Stimulated activated memory B cell treated with anti-CD40 and anti-IgM and Interleukin-4, amounts not matched to agents 10 μg/mL and 1 μg/mL and 100 μg/mL, for 72 hours (primary cell): ENCODE measurements at regions not wholly inside any gene's neighbourhood (a gene's known extent, or its start where the extent isn't known, plus 50 kb on each side); places are given as distances from the start of the nearest gene placed in this dataset.
A peak's percentile ranks its signal among the peaks of the same experiment; 100 is the strongest.

Experiments used
- ATAC-seq: fragments of 150-1000 bp; cut with Tn5 transposase; 2 replicates; pipeline ENCODE4 v1.10.0; 2021
- H3K27ac Mint-ChIP-seq: one replicate; pipeline ENCODE4 v1.8.0; 2022; ENCODE audit warnings: mild to moderate bottlenecking, mixed read lengths
- H3K27me3 Mint-ChIP-seq: one replicate; pipeline ENCODE4 v1.8.0; 2022; ENCODE audit warnings: mixed read lengths
- H3K36me3 Mint-ChIP-seq: one replicate; pipeline ENCODE4 v1.8.0; 2022; ENCODE audit warnings: mixed read lengths
- H3K4me1 Mint-ChIP-seq: one replicate; pipeline ENCODE4 v1.8.0; 2022; ENCODE audit warnings: mixed read lengths
- H3K4me3 Mint-ChIP-seq: one replicate; pipeline ENCODE4 v1.8.0; 2022; ENCODE audit warnings: mild to moderate bottlenecking, moderate library complexity, mixed read lengths
- H3K9me3 Mint-ChIP-seq: one replicate; pipeline ENCODE4 v1.8.0; 2022; ENCODE audit warnings: mixed read lengths

GRCh38 chr2:74772046-74772445 is 61.9 kb upstream of the HK2 start:
- Mint-ChIP-seq H3K27me3 (no peaks in the 10 kb centered on the region), H3K9me3 (no peaks in the 10 kb centered on the region), H3K36me3 (no peaks in the 10 kb centered on the region), H3K4me1 (peaks cover 4% of the 10 kb centered on the region), H3K27ac (no peak overlapping the region), H3K4me3 (no peak overlapping the region)
- ATAC-seq = no peak

- Mint-ChIP-seq H3K27ac (peak overlapping the region; percentile 74), H3K9me3 (no peaks in the 10 kb centered on the region), H3K4me1 (peaks cover 17% of the 10 kb centered on the region), H3K27me3 (no peaks in the 10 kb centered on the region), H3K36me3 (no peaks in the 10 kb centered on the region), H3K4me3 (peak overlapping the region; percentile 63)
- ATAC-seq = peak; percentile 88
Observed at GRCh38 chr2:74777161-74777900, 56.6 kb upstream of the HK2 start.

- H3K4me1 Mint-ChIP-seq = peaks cover 17% of the 10 kb centered on the region
- H3K4me3 Mint-ChIP-seq = no peak overlapping the region
- no peak for ATAC-seq
- H3K27me3 Mint-ChIP-seq = no peaks in the 10 kb centered on the region
- no peaks in the 10 kb centered on the region for H3K9me3 Mint-ChIP-seq
- H3K27ac Mint-ChIP-seq = no peak overlapping the region
- no peaks in the 10 kb centered on the region for H3K36me3 Mint-ChIP-seq
Observed at GRCh38 chr2:74778381-74779264, 55.3 kb upstream of the HK2 start.

- no peak for ATAC-seq
- Mint-ChIP-seq H3K9me3 (no peaks in the 10 kb centered on the region), H3K27me3 (no peaks in the 10 kb centered on the region), H3K4me3 (no peak overlapping the region), H3K27ac (no peak overlapping the region), H3K36me3 (no peaks in the 10 kb centered on the region), H3K4me1 (peaks cover 17% of the 10 kb centered on the region)
Observed at GRCh38 chr2:74779265-74779558, 54.7 kb upstream of the HK2 start.

- Mint-ChIP-seq H3K4me3 (no peak overlapping the region), H3K27me3 (no peaks in the 10 kb centered on the region), H3K9me3 (no peaks in the 10 kb centered on the region), H3K4me1 (peaks cover 17% of the 10 kb centered on the region), H3K27ac (no peak overlapping the region), H3K36me3 (no peaks in the 10 kb centered on the region)
- no peak for ATAC-seq
Observed at GRCh38 chr2:74779587-74780135, 54.3 kb upstream of the HK2 start.
